T-helper 17 cell (primary cell): ENCODE measurements at regions not wholly inside any gene's neighbourhood (a gene's known extent, or its start where the extent isn't known, plus 50 kb on each side); places are given as distances from the start of the nearest gene placed in this dataset.

Experiments
- ATAC-seq: fragments of 150-1000 bp; cut with Tn5 transposase; 2 replicates; pipeline ENCODE4 v1.10.0; 2021; ENCODE audit warnings: mild to moderate bottlenecking, moderate library complexity
- DNase-seq, 3 donors: peaks; one replicate each; pipeline versions ENCODE4 v3.0.0 to v3.0.0-alpha.2; 2020 to 2021
- H3K9me3 ChIP-seq: one replicate; pipeline ENCODE4 v1.7.0; 2013; ENCODE audit warnings: low read length, mild to moderate bottlenecking; ENCODE audit not compliant: control insufficient read depth, poor library complexity, severe bottlenecking
- H3K27ac Mint-ChIP-seq: one replicate; pipeline ENCODE4 v1.8.0; 2022; ENCODE audit warnings: mild to moderate bottlenecking, moderate library complexity, mixed read lengths
- H3K27me3 Mint-ChIP-seq: one replicate; pipeline ENCODE4 v1.8.0; 2022; ENCODE audit warnings: mixed read lengths
- H3K36me3 Mint-ChIP-seq: one replicate; pipeline ENCODE4 v1.8.0; 2022; ENCODE audit warnings: low read depth, mixed read lengths
- H3K4me1 Mint-ChIP-seq: one replicate; pipeline ENCODE4 v1.8.0; 2022; ENCODE audit warnings: mild to moderate bottlenecking, mixed read lengths
- H3K4me3 Mint-ChIP-seq: one replicate; pipeline ENCODE4 v1.8.0; 2022; ENCODE audit warnings: mild to moderate bottlenecking, moderate library complexity, mixed read lengths

GRCh38 chrY:7274369-7274913, 362.9 kb upstream of the AMELY start:
- Mint-ChIP-seq H3K36me3 (peaks cover 7% of the 10 kb centered on the region), H3K27ac (peak overlapping the region; percentile 95), H3K27me3 (no peaks in the 10 kb centered on the region), H3K4me1 (peaks cover 17% of the 10 kb centered on the region), H3K4me3 (peak overlapping the region; percentile 98)
- no peak for ATAC-seq
- no peaks in the 10 kb centered on the region for H3K9me3 ChIP-seq
- DNase-seq: no peak

GRCh38 chrY:7273587-7274203, 362.1 kb upstream of the AMELY start:
- no peaks in the 10 kb centered on the region for H3K27me3 Mint-ChIP-seq
- no peaks in the 10 kb centered on the region for H3K9me3 ChIP-seq
- peaks cover 15% of the 10 kb centered on the region for H3K4me1 Mint-ChIP-seq
- DNase-seq: peak; percentile 80 to 87 (median 83)
- peaks cover 7% of the 10 kb centered on the region for H3K36me3 Mint-ChIP-seq
- ATAC-seq: peak; percentile 89
- H3K27ac Mint-ChIP-seq: peak overlapping the region; percentile 91
- H3K4me3 Mint-ChIP-seq: peak overlapping the region; percentile 98

GRCh38 chrY:7272556-7273195, 361.1 kb upstream of the AMELY start:
- Mint-ChIP-seq H3K4me3 (peak overlapping the region; percentile 98), H3K27me3 (no peaks in the 10 kb centered on the region), H3K36me3 (peaks cover 7% of the 10 kb centered on the region), H3K27ac (peak overlapping the region; percentile 91), H3K4me1 (peaks cover 15% of the 10 kb centered on the region)
- ATAC-seq (no peak), DNase-seq (peak in 2 of 3 donors; percentile 33 to 40)
- H3K9me3 ChIP-seq: no peaks in the 10 kb centered on the region

GRCh38 chrY:7263773-7264172, 352.2 kb upstream of the AMELY start:
- Mint-ChIP-seq H3K36me3 (no peaks in the 10 kb centered on the region), H3K27ac (no peak overlapping the region), H3K27me3 (no peaks in the 10 kb centered on the region), H3K4me1 (peaks cover 2% of the 10 kb centered on the region), H3K4me3 (no peak overlapping the region)
- ATAC-seq: peak; percentile 57
- DNase-seq: no peak
- H3K9me3 ChIP-seq: no peaks in the 10 kb centered on the region

GRCh38 chrY:7262531-7262930, 351.0 kb upstream of the AMELY start:
- H3K9me3 ChIP-seq: no peaks in the 10 kb centered on the region
- ATAC-seq: no peak
- H3K36me3 Mint-ChIP-seq: peaks cover under 1% of the 10 kb centered on the region
- DNase-seq: no peak
- no peak overlapping the region for H3K27ac Mint-ChIP-seq
- no peaks in the 10 kb centered on the region for H3K27me3 Mint-ChIP-seq
- no peaks in the 10 kb centered on the region for H3K4me1 Mint-ChIP-seq
- H3K4me3 Mint-ChIP-seq: no peak overlapping the region

- ATAC-seq: no peak
- no peaks in the 10 kb centered on the region for H3K27me3 Mint-ChIP-seq
- H3K36me3 Mint-ChIP-seq: peaks cover 2% of the 10 kb centered on the region
- no peaks in the 10 kb centered on the region for H3K4me1 Mint-ChIP-seq
- no peak overlapping the region for H3K4me3 Mint-ChIP-seq
- DNase-seq: no peak
- H3K27ac Mint-ChIP-seq: no peak overlapping the region
- H3K9me3 ChIP-seq: no peaks in the 10 kb centered on the region
Observed at GRCh38 chrY:7261254-7261653, 349.7 kb upstream of the AMELY start.

- peak; percentile 96 for ATAC-seq
- Mint-ChIP-seq H3K27me3 (no peaks in the 10 kb centered on the region), H3K27ac (peak overlapping the region; percentile 93), H3K36me3 (peaks cover 2% of the 10 kb centered on the region), H3K4me1 (peaks cover 15% of the 10 kb centered on the region), H3K4me3 (peak overlapping the region; percentile 70)
- peak; percentile 18 to 51 (median 41) for DNase-seq
- no peaks in the 10 kb centered on the region for H3K9me3 ChIP-seq
Observed at GRCh38 chrY:7240101-7240500, 328.5 kb upstream of the AMELY start.

GRCh38 chrY:7211971-7212370, 300.4 kb upstream of the AMELY start:
- H3K4me3 Mint-ChIP-seq: no peak overlapping the region
- DNase-seq (no peak), ATAC-seq (no peak)
- no peaks in the 10 kb centered on the region for H3K36me3 Mint-ChIP-seq
- H3K27ac Mint-ChIP-seq: no peak overlapping the region
- no peaks in the 10 kb centered on the region for H3K4me1 Mint-ChIP-seq
- no peaks in the 10 kb centered on the region for H3K27me3 Mint-ChIP-seq
- H3K9me3 ChIP-seq: no peaks in the 10 kb centered on the region

- DNase-seq (no peak), ATAC-seq (no peak)
- no peaks in the 10 kb centered on the region for H3K9me3 ChIP-seq
- H3K36me3 Mint-ChIP-seq: peaks cover 2% of the 10 kb centered on the region
- peaks cover 2% of the 10 kb centered on the region for H3K4me1 Mint-ChIP-seq
- no peaks in the 10 kb centered on the region for H3K27me3 Mint-ChIP-seq
- H3K4me3 Mint-ChIP-seq: peak overlapping the region; percentile 19
- H3K27ac Mint-ChIP-seq: no peak overlapping the region
Observed at GRCh38 chrY:7204456-7204855, 292.9 kb upstream of the AMELY start.

GRCh38 chrY:7182591-7182990, 271.0 kb upstream of the AMELY start:
- Mint-ChIP-seq H3K27ac (no peak overlapping the region), H3K4me3 (no peak overlapping the region), H3K27me3 (no peaks in the 10 kb centered on the region), H3K36me3 (no peaks in the 10 kb centered on the region), H3K4me1 (no peaks in the 10 kb centered on the region)
- DNase-seq (no peak), ATAC-seq (no peak)
- no peaks in the 10 kb centered on the region for H3K9me3 ChIP-seq

GRCh38 chrY:7177631-7178030, 266.1 kb upstream of the AMELY start:
- ATAC-seq (no peak), DNase-seq (no peak)
- Mint-ChIP-seq H3K4me3 (no peak overlapping the region), H3K4me1 (no peaks in the 10 kb centered on the region), H3K36me3 (no peaks in the 10 kb centered on the region), H3K27ac (no peak overlapping the region), H3K27me3 (no peaks in the 10 kb centered on the region)
- no peaks in the 10 kb centered on the region for H3K9me3 ChIP-seq

- ATAC-seq (no peak), DNase-seq (no peak)
- no peaks in the 10 kb centered on the region for H3K9me3 ChIP-seq
- no peaks in the 10 kb centered on the region for H3K36me3 Mint-ChIP-seq
- peaks cover 10% of the 10 kb centered on the region for H3K4me1 Mint-ChIP-seq
- H3K4me3 Mint-ChIP-seq: no peak overlapping the region
- H3K27me3 Mint-ChIP-seq: no peaks in the 10 kb centered on the region
- H3K27ac Mint-ChIP-seq: no peak overlapping the region
Observed at GRCh38 chrY:7169475-7169874, 257.9 kb upstream of the AMELY start.

GRCh38 chrY:7141477-7141876, 229.9 kb upstream of the AMELY start:
- ATAC-seq (peak; percentile 36), DNase-seq (no peak)
- no peaks in the 10 kb centered on the region for H3K27me3 Mint-ChIP-seq
- no peak overlapping the region for H3K27ac Mint-ChIP-seq
- H3K4me1 Mint-ChIP-seq: no peaks in the 10 kb centered on the region
- no peak overlapping the region for H3K4me3 Mint-ChIP-seq
- no peaks in the 10 kb centered on the region for H3K36me3 Mint-ChIP-seq
- no peaks in the 10 kb centered on the region for H3K9me3 ChIP-seq
